K562 (cell line): ENCODE measurements at regions not wholly inside any gene's neighbourhood (a gene's known extent, or its start where the extent isn't known, plus 50 kb on each side); places are given as distances from the start of the nearest gene placed in this dataset.

ENCODE experiments used
- ATAC-seq: fragments of 200-7000 bp; cut with Tn5 transposase; 3 replicates; pipeline ENCODE4 v1.9.1; 2020; ENCODE audit warnings: moderate library complexity
- BruUV-seq: library from RNA; stranded (reverse); fragments of 400-500 nt; replicated peaks from 2 replicates; lab custom pipeline; 2021; lab: Mats Ljungman, UMichigan
- CTCF ChIA-PET: fragments of 300-600 bp; formaldehyde crosslinking; extraction: SDS; loops from one replicate; lab custom pipeline; 2021; ENCODE audit warnings: low intra/inter-chr PET ratio; lab: Yijun Ruan, JAX
- POLR2A ChIA-PET: fragments of 300-600, 350-650 bp; sonication (Branson Sonifier 250); formaldehyde crosslinking; extraction: SDS; loops from one replicate; lab custom pipeline; 2021; ENCODE audit warnings: antibody characterized with exemption, inconsistent platforms; lab: Yijun Ruan, JAX
- DNase-seq, 4 experiments: peaks; one replicate each; pipeline versions ENCODE4 v3.0.0 to v3.0.0-alpha.2; 2011 to 2018; ENCODE audit warnings: low spot score in 3 of 4, mixed read lengths in 3 of 4; ENCODE audit errors: extremely low read depth in 1 of 4
- FAIRE-seq: peaks from 2 replicates; lab custom pipeline; 2011; peaks lifted over from hg19 to GRCh38; lab: Jason Lieb, UNC
- H2AFZ ChIP-seq: 2 replicates; pipeline ENCODE4 v1.6.0; 2011; ENCODE audit warnings: low read depth, low read length, control low read depth, inconsistent platforms
- H3K27ac ChIP-seq: fragments of 200-600 bp; 3 replicates; pipeline ENCODE4 v1.8.0; 2011; ENCODE audit warnings: low read depth, mild to moderate bottlenecking, control low read depth, inconsistent platforms, low read length, moderate library complexity, mixed read lengths; ENCODE audit errors: extremely low read depth
- H3K27me3 ChIP-seq, 2 experiments: fragments of 300-600 bp in 1 of 2; 2 replicates in 1 of 2; 3 replicates in 1 of 2; pipeline versions ENCODE4 v1.6.0 to v1.8.0; 2011; ENCODE audit warnings: inconsistent platforms in 2 of 2, low read length in 2 of 2, mild to moderate bottlenecking in 1 of 2, mixed read lengths in 1 of 2, moderate library complexity in 1 of 2; ENCODE audit not compliant: control insufficient read depth in 2 of 2, insufficient read depth in 2 of 2
- H3K36me3 ChIP-seq: fragments of 300-600 bp; 3 replicates; pipeline ENCODE4 v1.8.0; 2011; ENCODE audit warnings: mild to moderate bottlenecking, low read length, inconsistent platforms; ENCODE audit not compliant: control insufficient read depth, insufficient read depth
- H3K4me1 ChIP-seq, 2 experiments: fragments of 200-600 bp in 1 of 2; replicated peaks in 1 of 2; 2 replicates in 1 of 2; 3 replicates in 1 of 2; pipeline versions ENCODE4 v1.5.1 to v1.8.0; 2011; ENCODE audit warnings: inconsistent platforms in 2 of 2, low read length in 2 of 2, mild to moderate bottlenecking in 1 of 2, mixed read lengths in 1 of 2, moderate library complexity in 1 of 2; ENCODE audit not compliant: control insufficient read depth in 2 of 2, insufficient read depth in 2 of 2
- H3K4me2 ChIP-seq: 2 replicates; pipeline ENCODE4 v1.6.1; 2011; ENCODE audit warnings: low read length, control low read depth, inconsistent platforms, mixed read lengths; ENCODE audit not compliant: insufficient read depth
- H3K4me3 ChIP-seq: fragments of 200-600 bp; sonication (generic), shearing (Covaris generic); 2 replicates; pipeline ENCODE4 v1.5.1; 2016; ENCODE audit warnings: control low read depth, inconsistent platforms
- H3K79me2 ChIP-seq: fragments of 200-600 bp; 3 replicates; pipeline ENCODE4 v1.8.0; 2011; ENCODE audit warnings: low read length, inconsistent platforms; ENCODE audit not compliant: control insufficient read depth, insufficient read depth
- H3K9ac ChIP-seq, 2 experiments: 2 replicates each; pipeline versions ENCODE4 v1.6.0 to v1.6.1; 2011; ENCODE audit warnings: low read depth in 2 of 2, low read length in 2 of 2, control low read depth in 1 of 2, inconsistent platforms in 1 of 2, mild to moderate bottlenecking in 1 of 2, mixed read lengths in 1 of 2; ENCODE audit not compliant: insufficient read depth in 1 of 2
- H3K9me1 ChIP-seq: one replicate; pipeline ENCODE4 v1.6.0; 2011; ENCODE audit warnings: inconsistent platforms, mild to moderate bottlenecking, low read length, moderate library complexity; ENCODE audit not compliant: control insufficient read depth, insufficient read depth
- H3K9me3 ChIP-seq: replicated peaks from 2 replicates; pipeline ENCODE4 v1.5.1; 2011; ENCODE audit warnings: low read depth, low read length, inconsistent platforms; ENCODE audit not compliant: control insufficient read depth, insufficient read depth
- H4K20me1 ChIP-seq: replicated peaks from 2 replicates; pipeline ENCODE4 v1.6.1; 2011; ENCODE audit warnings: low read length, inconsistent platforms, mixed read lengths; ENCODE audit not compliant: control insufficient read depth, insufficient read depth
- HDAC8 ChIP-seq: fragments of 450-650 bp; IDR thresholded peaks from 2 replicates; pipeline ENCODE4 v1.6.1; 2016; ENCODE audit warnings: mild to moderate bottlenecking, missing genetic modification characterization, moderate library complexity, missing compliant biosample characterization
- KLF16 ChIP-seq: IDR thresholded peaks from 2 replicates; pipeline ENCODE4 v1.6.1; 2016; ENCODE audit warnings: antibody characterized with exemption
- LCOR ChIP-seq: sonication (generic); formaldehyde crosslinking; IDR thresholded peaks from 2 replicates; pipeline ENCODE4 v1.8.0; 2022; ENCODE audit warnings: mild to moderate bottlenecking, missing genetic modification reagents
- MYC ChIP-seq, 2 experiments: fragments of 250-450 bp in 1 of 2; sonication (Bioruptor Pico) in 1 of 2; IDR thresholded peaks; 2 replicates each; pipeline versions ENCODE4 v1.5.1 to v1.6.1; 2012 to 2021; ENCODE audit warnings: low read depth in 2 of 2, borderline replicate concordance in 1 of 2, improper control_type of control experiment in 1 of 2, low read length in 1 of 2, mild to moderate bottlenecking in 1 of 2, moderate library complexity in 1 of 2
- NRF1 ChIP-seq, 2 experiments: fragments of 450-650 bp; IDR thresholded peaks in 1 of 2; conservative IDR thresholded peaks in 1 of 2; 2 replicates each; pipeline ENCODE4 v1.6.1; 2014; ENCODE audit warnings: mild to moderate bottlenecking in 2 of 2
- PHB2 ChIP-seq: fragments of 450-650 bp; IDR thresholded peaks from 2 replicates; pipeline ENCODE4 v1.6.1; 2017; ENCODE audit warnings: low read depth
- POLR3A ChIP-seq: IDR thresholded peaks from 2 replicates; pipeline ENCODE4 v1.6.1; 2011; ENCODE audit warnings: borderline replicate concordance, mild to moderate bottlenecking, moderate library complexity; ENCODE audit not compliant: insufficient read length, insufficient read depth; ENCODE audit errors: extremely low read depth
- PRPF4 ChIP-seq: fragments of 200-400 bp; formaldehyde crosslinking; IDR thresholded peaks from one replicate; pipeline ENCODE4 v1.6.1; 2017; ENCODE audit warnings: low read length, low read depth, mild to moderate bottlenecking; ENCODE audit not compliant: insufficient read depth, poor library complexity, severe bottlenecking
- RBFOX2 ChIP-seq: fragments of 200-400 bp; formaldehyde crosslinking; IDR thresholded peaks from 2 replicates; pipeline ENCODE4 v1.6.1; 2017; ENCODE audit warnings: low read depth, mild to moderate bottlenecking, low read length, moderate library complexity
- ZBTB17 ChIP-seq: fragments of 450-650 bp; formaldehyde crosslinking; IDR thresholded peaks from 2 replicates; pipeline ENCODE4 v1.4.0; 2020; ENCODE audit warnings: mild to moderate bottlenecking
- ZNF146 ChIP-seq: IDR thresholded peaks from one replicate; pipeline ENCODE4 v1.6.1; 2018; ENCODE audit warnings: missing compliant biosample characterization; ENCODE audit not compliant: unreplicated experiment
- ZNF766 ChIP-seq: fragments of 200-800 bp; sonication (Bioruptor generic); conservative IDR thresholded peaks from 2 replicates; pipeline ENCODE4 v1.6.1; 2016; ENCODE audit warnings: missing genetic modification characterization, missing compliant biosample characterization
- WGBS: fragments of 100-300 bp; shearing (Covaris generic); methylation state at CpG from one replicate; pipeline ENCODE4 v1.1.6; 2016; ENCODE audit warnings: low coverage, mixed read lengths; ENCODE audit not compliant: insufficient coverage; ENCODE audit errors: missing lambda C conversion rate; 5-methylcytosine and 5-hydroxymethylcytosine counted together
- in situ Hi-C: fragments of 300-500 bp; cut with MboI; formaldehyde crosslinking; loops from 4 replicates; pipeline ENCODE4 v1.15.0; 2018; ENCODE audit warnings: inconsistent platforms, mixed read lengths
- intact Hi-C: fragments of 100-400 bp; cut with micrococcal nuclease; formaldehyde crosslinking; loops from 2 replicates; pipeline ENCODE4 v1.14.2; 2022
- TF ChIP-seq, protein P1 (sequence below): fragments of 200-400 bp; formaldehyde crosslinking; IDR thresholded peaks from 2 replicates; pipeline ENCODE4 v1.6.1; 2017; ENCODE audit warnings: mild to moderate bottlenecking, low read depth, low read length, moderate library complexity
- TF ChIP-seq, protein P2 (sequence below): fragments of 450-650 bp; IDR thresholded peaks from 2 replicates; pipeline ENCODE4 v1.6.1; 2016; ENCODE audit warnings: antibody characterized with exemption

DNA sequence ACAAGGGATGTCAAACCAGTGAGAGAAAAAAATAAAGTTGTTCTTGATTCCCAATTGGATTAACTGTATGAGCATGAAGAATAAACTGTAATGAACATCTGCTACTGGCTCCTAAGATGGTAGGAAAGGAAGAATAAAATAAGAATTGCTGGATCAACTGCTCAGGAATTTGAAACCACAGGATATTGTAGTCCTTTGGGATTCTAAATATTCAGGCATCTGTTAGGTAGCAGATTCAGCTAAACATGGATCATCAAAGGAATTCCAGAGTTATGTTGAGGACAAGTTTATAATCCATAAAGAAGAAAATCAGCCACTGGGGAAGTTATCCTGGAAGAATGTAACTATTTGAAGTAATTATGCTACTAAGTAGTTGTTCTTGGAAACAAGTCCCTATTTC, 65.8 kb downstream of the ISL1 start:
- H3K9me1 ChIP-seq: no peaks in the 10 kb centered on the region
- H3K36me3 ChIP-seq: no peaks in the 10 kb centered on the region
- no peak overlapping the region for H3K9ac ChIP-seq
- intact Hi-C loops: no loop called here
- no peaks in the 10 kb centered on the region for H3K27me3 ChIP-seq
- no peak for FAIRE-seq
- no peak overlapping the region for H3K4me2 ChIP-seq
- H4K20me1 ChIP-seq: no peaks in the 10 kb centered on the region
- no peak for DNase-seq
- POLR2A ChIA-PET: no interaction called here
- no peaks in the 10 kb centered on the region for H3K79me2 ChIP-seq
- no peaks in the 10 kb centered on the region for H3K4me1 ChIP-seq
- H2AFZ ChIP-seq: no peak overlapping the region
- H3K4me3 ChIP-seq: no peak overlapping the region
- CTCF ChIA-PET: no interaction called here
- no peak for TF ChIP-seq LCOR
- H3K9me3 ChIP-seq: no peaks in the 10 kb centered on the region
- in situ Hi-C loops: no loop called here
- BruUV-seq: no TSS peak
- no peak overlapping the region for H3K27ac ChIP-seq
- ATAC-seq: no peak

DNA sequence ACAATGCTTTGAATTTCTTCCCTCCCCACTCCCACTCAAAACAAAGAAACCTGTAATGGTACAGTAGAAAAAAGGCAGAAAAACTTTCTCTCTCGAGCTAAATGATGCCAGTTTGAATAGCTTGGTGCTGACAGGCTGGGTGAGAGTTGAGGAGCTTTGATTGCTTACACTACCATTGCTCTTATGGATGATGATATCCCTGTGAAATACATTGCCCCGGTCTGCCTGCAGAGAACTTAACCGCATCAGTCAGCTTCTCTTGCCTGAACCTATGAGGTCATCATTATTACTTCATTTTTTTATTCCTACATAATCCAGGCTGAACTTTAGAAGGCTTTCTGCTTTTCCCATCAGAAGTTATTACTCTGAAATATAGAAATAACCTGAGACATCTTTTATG, 69.3 kb downstream of the ISL1 start:
- H4K20me1 ChIP-seq: no peaks in the 10 kb centered on the region
- FAIRE-seq (no peak), DNase-seq (no peak), ATAC-seq (no peak)
- no peaks in the 10 kb centered on the region for H3K9me1 ChIP-seq
- H3K4me2 ChIP-seq: no peak overlapping the region
- WGBS: 0% methylated on average over 3 of the region's 3 CpGs
- no peaks in the 10 kb centered on the region for H3K27me3 ChIP-seq
- POLR2A ChIA-PET: no interaction called here
- BruUV-seq: no TSS peak
- H3K36me3 ChIP-seq: no peaks in the 10 kb centered on the region
- CTCF ChIA-PET: no interaction called here
- in situ Hi-C loops: no loop called here
- no peak overlapping the region for H3K27ac ChIP-seq
- H2AFZ ChIP-seq: no peak overlapping the region
- no peaks in the 10 kb centered on the region for H3K9me3 ChIP-seq
- no peak overlapping the region for H3K4me3 ChIP-seq
- H3K79me2 ChIP-seq: no peaks in the 10 kb centered on the region
- H3K4me1 ChIP-seq: no peaks in the 10 kb centered on the region
- intact Hi-C loops: no loop called here
- no peak overlapping the region for H3K9ac ChIP-seq
- TF ChIP-seq, protein P1, sequence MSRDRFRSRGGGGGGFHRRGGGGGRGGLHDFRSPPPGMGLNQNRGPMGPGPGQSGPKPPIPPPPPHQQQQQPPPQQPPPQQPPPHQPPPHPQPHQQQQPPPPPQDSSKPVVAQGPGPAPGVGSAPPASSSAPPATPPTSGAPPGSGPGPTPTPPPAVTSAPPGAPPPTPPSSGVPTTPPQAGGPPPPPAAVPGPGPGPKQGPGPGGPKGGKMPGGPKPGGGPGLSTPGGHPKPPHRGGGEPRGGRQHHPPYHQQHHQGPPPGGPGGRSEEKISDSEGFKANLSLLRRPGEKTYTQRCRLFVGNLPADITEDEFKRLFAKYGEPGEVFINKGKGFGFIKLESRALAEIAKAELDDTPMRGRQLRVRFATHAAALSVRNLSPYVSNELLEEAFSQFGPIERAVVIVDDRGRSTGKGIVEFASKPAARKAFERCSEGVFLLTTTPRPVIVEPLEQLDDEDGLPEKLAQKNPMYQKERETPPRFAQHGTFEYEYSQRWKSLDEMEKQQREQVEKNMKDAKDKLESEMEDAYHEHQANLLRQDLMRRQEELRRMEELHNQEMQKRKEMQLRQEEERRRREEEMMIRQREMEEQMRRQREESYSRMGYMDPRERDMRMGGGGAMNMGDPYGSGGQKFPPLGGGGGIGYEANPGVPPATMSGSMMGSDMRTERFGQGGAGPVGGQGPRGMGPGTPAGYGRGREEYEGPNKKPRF: no peak
- TF ChIP-seq POLR3A (no peak), NRF1 (conservative IDR thresholded peaks at IDR 0.05 in 1 of 2, IDR thresholded peaks at IDR 0.05 in 1 of 2) (no peak), MYC (IDR thresholded peaks at IDR 0.05; ENCODE audit: low read depth, low read length) (no peak), MYC (CRISPR knock-in tag; IDR thresholded peaks at IDR 0.05; ENCODE audit: borderline replicate concordance, low read depth) (no peak), ZNF146 (no peak), HDAC8 (no peak), PHB2 (no peak), ZNF766 (CRISPR knock-in tag) (no peak), ZBTB17 (CRISPR knock-in tag) (no peak), KLF16 (no peak), RBFOX2 (no peak), PRPF4 (no peak)
- TF ChIP-seq, protein P2, sequence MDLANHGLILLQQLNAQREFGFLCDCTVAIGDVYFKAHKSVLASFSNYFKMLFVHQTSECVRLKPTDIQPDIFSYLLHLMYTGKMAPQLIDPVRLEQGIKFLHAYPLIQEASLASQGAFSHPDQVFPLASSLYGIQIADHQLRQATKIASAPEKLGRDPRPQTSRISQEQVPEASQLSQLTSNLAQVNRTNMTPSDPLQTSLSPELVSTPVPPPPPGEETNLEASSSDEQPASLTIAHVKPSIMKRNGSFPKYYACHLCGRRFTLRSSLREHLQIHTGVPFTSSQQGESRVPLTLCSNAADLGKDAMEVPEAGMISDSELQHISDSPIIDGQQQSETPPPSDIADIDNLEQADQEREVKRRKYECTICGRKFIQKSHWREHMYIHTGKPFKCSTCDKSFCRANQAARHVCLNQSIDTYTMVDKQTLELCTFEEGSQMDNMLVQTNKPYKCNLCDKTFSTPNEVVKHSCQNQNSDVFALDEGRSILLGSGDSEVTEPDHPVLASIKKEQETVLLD: no peak
